Left colon (tissue), 2 donors: ENCODE measurements at regions not wholly inside any gene's neighbourhood (a gene's known extent, or its start where the extent isn't known, plus 50 kb on each side); places are given as distances from the start of the nearest gene placed in this dataset.
A peak's percentile ranks its signal among the peaks of the same experiment; 100 is the strongest.

ENCODE experiments used
- ATAC-seq: fragments of 200-7000 bp; cut with Tn5 transposase; one replicate; pipeline ENCODE4 v1.9.1; 2020; ENCODE audit warnings: mild to moderate bottlenecking, moderate library complexity
- DNase-seq, 2 donors: peaks; one replicate each; pipeline ENCODE4 v3.0.0-alpha.2; 2020
- intact Hi-C, 2 donors: fragments of 100-400 bp; cut with DNase I in 1 of 2; cut with micrococcal nuclease in 1 of 2; formaldehyde crosslinking; loops; one replicate each; pipeline versions ENCODE4 v1.11.2 to v1.14.0; 2022; cut with DNase I, micrococcal nuclease
- donor health status: DM: no; HTN: no; CAD: no.
- donor health status: DM: yes; HTN: yes; CAD: no.

- no peak for ATAC-seq
- intact Hi-C loops = no loop called here
- DNase-seq = no peak
Measured at GRCh38 chr19:32287086-32287485, 58.3 kb upstream of the ZNF507 start.

GRCh38 chr19:32287811-32288227 is 57.6 kb upstream of the ZNF507 start:
- intact Hi-C loops = no loop called here
- DNase-seq (peak; percentile 53 to 81), ATAC-seq (peak; percentile 83)

DNA sequence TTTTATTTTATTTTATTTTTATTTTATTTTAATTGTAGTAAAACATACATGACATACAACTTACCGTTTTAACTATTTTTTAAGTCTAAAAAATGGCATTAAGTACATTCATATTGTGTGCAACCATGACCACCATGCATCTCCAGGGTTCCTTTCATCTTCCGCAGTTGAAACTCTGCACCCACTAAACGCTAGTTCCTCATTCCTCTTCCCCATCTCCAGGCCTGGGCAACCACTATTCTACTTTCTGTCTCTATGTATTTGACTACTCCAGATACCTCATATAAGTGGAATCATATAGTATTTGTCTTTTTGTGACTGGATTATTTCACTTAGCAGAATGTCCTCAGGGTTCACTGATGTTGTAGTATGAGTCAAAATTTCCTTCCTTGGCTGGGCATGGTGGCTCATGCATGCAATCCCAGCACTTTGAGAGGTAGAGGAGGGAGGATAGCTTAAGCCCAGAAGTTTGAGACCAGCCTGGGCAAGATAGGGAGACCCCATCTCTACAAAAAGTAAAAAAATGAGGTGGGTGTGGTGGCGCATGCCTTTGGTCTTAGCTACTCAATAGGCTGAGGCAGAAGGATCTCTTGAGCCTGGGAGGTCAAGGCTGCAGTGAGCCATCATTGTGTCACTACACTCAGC is 55.7 kb upstream of the ZNF507 start:
- intact Hi-C loops = no loop called here
- DNase-seq = no peak
- no peak for ATAC-seq

- intact Hi-C loops = no loop called here
- no peak for DNase-seq
- no peak for ATAC-seq
Measured at GRCh38 chr19:32291876-32292275, 53.5 kb upstream of the ZNF507 start.

- intact Hi-C loops = no loop called here
- no peak for ATAC-seq
Measured at GRCh38 chr19:32294871-32295438, 50.5 kb upstream of the ZNF507 start.

More at GRCh38 chr19:32294871-32295438, 50.5 kb upstream of the ZNF507 start:
- DNase-seq = no peak
